ENCODE measurements at regions not wholly inside any gene's neighbourhood (a gene's known extent, or its start where the extent isn't known, plus 50 kb on each side); places are given as distances from the start of the nearest gene placed in this dataset.

GRCh38 chr16:79767421-79768275 lies 167.1 kb upstream of the MAF start:
- Histone ChIP-seq H3K27me3 (ENCODE audit: control insufficient read depth, insufficient read depth, low read length, poor library complexity, severe bottlenecking) (peaks cover 14% of the 10 kb centered on the region), H3K27ac (ENCODE audit: low read depth, low read length) (no peak overlapping the region), H3K9me3 (ENCODE audit: control insufficient read depth, low read length) (no peaks in the 10 kb centered on the region), H3K9ac (ENCODE audit: extremely low read depth, low read length, poor library complexity, severe bottlenecking) (no peak overlapping the region), H3K4me1 (ENCODE audit: control insufficient read depth, insufficient read depth, low read length) (peaks cover 4% of the 10 kb centered on the region), H3K36me3 (ENCODE audit: control insufficient read depth, insufficient read depth, low read length) (no peaks in the 10 kb centered on the region), H3K4me3 (ENCODE audit: low read length) (no peak overlapping the region)
- WGBS, 2 experiments (ENCODE audit: insufficient coverage in 1 of 2, insufficient read length in 1 of 2): 81 to 86% methylated on average over 4 to 7 of the region's 7 CpGs
- H3K4me3 Mint-ChIP-seq: peak overlapping the region; percentile 17
- H3K9me3 Mint-ChIP-seq: no peaks in the 10 kb centered on the region
- H3K27me3 Mint-ChIP-seq (ENCODE audit: insufficient read depth): peaks cover 8% of the 10 kb centered on the region
- H3K27ac Mint-ChIP-seq: peak overlapping the region; percentile 45
- no peaks in the 10 kb centered on the region for H3K36me3 Mint-ChIP-seq (ENCODE audit: low read depth)
- TF ChIP-seq, protein P1, sequence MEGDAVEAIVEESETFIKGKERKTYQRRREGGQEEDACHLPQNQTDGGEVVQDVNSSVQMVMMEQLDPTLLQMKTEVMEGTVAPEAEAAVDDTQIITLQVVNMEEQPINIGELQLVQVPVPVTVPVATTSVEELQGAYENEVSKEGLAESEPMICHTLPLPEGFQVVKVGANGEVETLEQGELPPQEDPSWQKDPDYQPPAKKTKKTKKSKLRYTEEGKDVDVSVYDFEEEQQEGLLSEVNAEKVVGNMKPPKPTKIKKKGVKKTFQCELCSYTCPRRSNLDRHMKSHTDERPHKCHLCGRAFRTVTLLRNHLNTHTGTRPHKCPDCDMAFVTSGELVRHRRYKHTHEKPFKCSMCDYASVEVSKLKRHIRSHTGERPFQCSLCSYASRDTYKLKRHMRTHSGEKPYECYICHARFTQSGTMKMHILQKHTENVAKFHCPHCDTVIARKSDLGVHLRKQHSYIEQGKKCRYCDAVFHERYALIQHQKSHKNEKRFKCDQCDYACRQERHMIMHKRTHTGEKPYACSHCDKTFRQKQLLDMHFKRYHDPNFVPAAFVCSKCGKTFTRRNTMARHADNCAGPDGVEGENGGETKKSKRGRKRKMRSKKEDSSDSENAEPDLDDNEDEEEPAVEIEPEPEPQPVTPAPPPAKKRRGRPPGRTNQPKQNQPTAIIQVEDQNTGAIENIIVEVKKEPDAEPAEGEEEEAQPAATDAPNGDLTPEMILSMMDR (conservative IDR thresholded peaks at IDR 0.05): peak; percentile 75
- peaks cover 37% of the 10 kb centered on the region for H3K4me1 Mint-ChIP-seq
- peak; percentile 60 for DNase-seq

DNA sequence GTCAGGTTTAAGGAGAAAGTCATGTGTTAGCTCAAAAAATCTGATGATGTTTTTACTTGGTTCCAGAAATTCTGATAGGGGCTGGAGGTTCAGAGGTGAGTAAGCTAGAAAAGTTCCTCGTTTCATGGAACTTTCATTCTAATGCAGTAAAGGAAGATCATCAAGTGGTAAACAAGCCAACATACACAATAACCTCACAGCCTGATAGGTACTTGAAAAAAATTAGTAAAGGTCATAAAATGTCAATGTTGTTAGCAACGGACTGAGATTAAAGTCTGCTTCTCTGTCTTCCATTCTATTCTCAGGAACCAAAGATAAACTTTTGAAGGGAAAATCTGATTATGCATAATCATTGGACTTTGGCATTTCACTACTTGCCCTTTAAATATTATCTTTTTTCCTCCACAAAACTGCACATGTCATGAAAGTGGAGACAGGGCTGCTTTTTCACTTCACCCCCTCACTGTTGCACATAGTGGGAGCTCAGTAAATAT lies 165.4 kb upstream of the MAF start:
- no peak overlapping the region for H3K4me3 ChIP-seq (ENCODE audit: low read length)
- no peaks in the 10 kb centered on the region for H3K36me3 Mint-ChIP-seq (ENCODE audit: low read depth)
- peaks cover 30% of the 10 kb centered on the region for H3K4me1 Mint-ChIP-seq

GRCh38 chr16:79765431-79765830 lies 164.9 kb upstream of the MAF start:
- DNase-seq: no peak
- TF ChIP-seq, protein P1 (conservative IDR thresholded peaks at IDR 0.05): no peak
- Histone ChIP-seq H3K4me3 (ENCODE audit: low read length) (no peak overlapping the region), H3K27ac (ENCODE audit: low read depth, low read length) (no peak overlapping the region), H3K27me3 (ENCODE audit: control insufficient read depth, insufficient read depth, low read length, poor library complexity, severe bottlenecking) (no peaks in the 10 kb centered on the region), H3K4me1 (ENCODE audit: control insufficient read depth, insufficient read depth, low read length) (peaks cover 4% of the 10 kb centered on the region), H3K9me3 (ENCODE audit: control insufficient read depth, low read length) (no peaks in the 10 kb centered on the region), H3K36me3 (ENCODE audit: control insufficient read depth, insufficient read depth, low read length) (no peaks in the 10 kb centered on the region), H3K9ac (ENCODE audit: extremely low read depth, low read length, poor library complexity, severe bottlenecking) (no peak overlapping the region)
- peaks cover 2% of the 10 kb centered on the region for H3K27me3 Mint-ChIP-seq (ENCODE audit: insufficient read depth)
- WGBS, 2 experiments (ENCODE audit: insufficient coverage in 1 of 2, insufficient read length in 1 of 2): 80% methylated on average over 1 of the region's 1 CpG; no CpG with 5 or more reads in 1 of the 2 experiments
- H3K4me1 Mint-ChIP-seq: peaks cover 29% of the 10 kb centered on the region
- no peaks in the 10 kb centered on the region for H3K36me3 Mint-ChIP-seq (ENCODE audit: low read depth)
- H3K9me3 Mint-ChIP-seq: no peaks in the 10 kb centered on the region
- no peak overlapping the region for H3K27ac Mint-ChIP-seq
- H3K4me3 Mint-ChIP-seq: no peak overlapping the region

More for the DNA sequence above, 165.4 kb upstream of the MAF start:
- H3K4me3 Mint-ChIP-seq: no peak overlapping the region
- Histone ChIP-seq H3K9ac (ENCODE audit: extremely low read depth, low read length, poor library complexity, severe bottlenecking) (no peak overlapping the region), H3K27ac (ENCODE audit: low read depth, low read length) (no peak overlapping the region), H3K4me1 (ENCODE audit: control insufficient read depth, insufficient read depth, low read length) (peaks cover 4% of the 10 kb centered on the region), H3K9me3 (ENCODE audit: control insufficient read depth, low read length) (no peaks in the 10 kb centered on the region), H3K27me3 (ENCODE audit: control insufficient read depth, insufficient read depth, low read length, poor library complexity, severe bottlenecking) (no peaks in the 10 kb centered on the region), H3K36me3 (ENCODE audit: control insufficient read depth, insufficient read depth, low read length) (no peaks in the 10 kb centered on the region)
- H3K27me3 Mint-ChIP-seq (ENCODE audit: insufficient read depth): no peaks in the 10 kb centered on the region
- H3K9me3 Mint-ChIP-seq: no peaks in the 10 kb centered on the region
- TF ChIP-seq, protein P1 (conservative IDR thresholded peaks at IDR 0.05): no peak
- WGBS, 2 experiments (ENCODE audit: insufficient coverage in 1 of 2, insufficient read length in 1 of 2): 83 to 88% methylated on average over 1 to 2 of the region's 2 CpGs
- no peak for DNase-seq
- H3K27ac Mint-ChIP-seq: no peak overlapping the region
